DND-41 (cell line): ENCODE measurements at regions not wholly inside any gene's neighbourhood (a gene's known extent, or its start where the extent isn't known, plus 50 kb on each side); places are given as distances from the start of the nearest gene placed in this dataset.

Experiments
- ATAC-seq: fragments of 200-7000 bp; cut with Tn5 transposase; 3 replicates; pipeline ENCODE4 v1.9.1; 2021; ENCODE audit warnings: low read depth; ENCODE audit not compliant: insufficient read depth
- DNase-seq: peaks from one replicate; pipeline ENCODE4 v3.0.0-alpha.2; 2020
- H2AFZ ChIP-seq: 2 replicates; pipeline ENCODE4 v1.6.0; 2012; ENCODE audit warnings: low read depth, low read length
- H3K27ac ChIP-seq: 2 replicates; pipeline ENCODE4 v1.5.1; 2012; ENCODE audit warnings: low read length, inconsistent platforms
- H3K27me3 ChIP-seq: fragments of 200-600 bp; sonication (generic); 2 replicates; pipeline ENCODE4 v1.6.0; 2012; ENCODE audit warnings: low read length, mild to moderate bottlenecking, inconsistent platforms; ENCODE audit not compliant: insufficient read depth, poor library complexity
- H3K36me3 ChIP-seq: 2 replicates; pipeline ENCODE4 v1.5.1; 2012; ENCODE audit warnings: low read length, inconsistent platforms; ENCODE audit not compliant: insufficient read depth
- H3K4me1 ChIP-seq: 2 replicates; pipeline ENCODE4 v1.5.1; 2012; ENCODE audit warnings: mild to moderate bottlenecking, low read length; ENCODE audit not compliant: insufficient read depth
- H3K4me2 ChIP-seq: 2 replicates; pipeline ENCODE4 v1.6.0; 2012; ENCODE audit warnings: mild to moderate bottlenecking, moderate library complexity, low read length, inconsistent platforms; ENCODE audit not compliant: insufficient read depth
- H3K4me3 ChIP-seq, 2 experiments: fragments of 200-600 bp in 1 of 2; shearing (Covaris generic) in 1 of 2; 2 replicates each; pipeline ENCODE4 v1.5.1; 2012 to 2016; ENCODE audit warnings: inconsistent platforms in 2 of 2, low read length in 2 of 2, mild to moderate bottlenecking in 2 of 2, low read depth in 1 of 2, moderate library complexity in 1 of 2
- H3K79me2 ChIP-seq: 2 replicates; pipeline ENCODE4 v1.6.0; 2012; ENCODE audit warnings: low read length, inconsistent platforms; ENCODE audit not compliant: insufficient read depth
- H3K9ac ChIP-seq: 2 replicates; pipeline ENCODE4 v1.6.0; 2012; ENCODE audit warnings: low read depth, mild to moderate bottlenecking, inconsistent platforms, low read length, moderate library complexity
- H3K9me3 ChIP-seq: 2 replicates; pipeline ENCODE4 v1.5.1; 2012; ENCODE audit warnings: low read length, moderate library complexity, mild to moderate bottlenecking, inconsistent platforms; ENCODE audit not compliant: insufficient read depth, severe bottlenecking
- H4K20me1 ChIP-seq: 2 replicates; pipeline ENCODE4 v1.6.0; 2012; ENCODE audit warnings: low read length; ENCODE audit not compliant: insufficient read depth
- EZH2 ChIP-seq: IDR thresholded peaks from 3 replicates; pipeline ENCODE4 v1.6.1; 2012; ENCODE audit warnings: borderline replicate concordance, low read depth, mild to moderate bottlenecking, moderate library complexity, low read length, inconsistent platforms; ENCODE audit not compliant: severe bottlenecking
- TF ChIP-seq, protein P1 (sequence below): IDR thresholded peaks from 2 replicates; pipeline ENCODE4 v1.5.1; 2012; ENCODE audit warnings: borderline replicate concordance, low read length, moderate library complexity, mild to moderate bottlenecking; ENCODE audit not compliant: poor library complexity, severe bottlenecking; ENCODE audit errors: extremely low read depth

DNA sequence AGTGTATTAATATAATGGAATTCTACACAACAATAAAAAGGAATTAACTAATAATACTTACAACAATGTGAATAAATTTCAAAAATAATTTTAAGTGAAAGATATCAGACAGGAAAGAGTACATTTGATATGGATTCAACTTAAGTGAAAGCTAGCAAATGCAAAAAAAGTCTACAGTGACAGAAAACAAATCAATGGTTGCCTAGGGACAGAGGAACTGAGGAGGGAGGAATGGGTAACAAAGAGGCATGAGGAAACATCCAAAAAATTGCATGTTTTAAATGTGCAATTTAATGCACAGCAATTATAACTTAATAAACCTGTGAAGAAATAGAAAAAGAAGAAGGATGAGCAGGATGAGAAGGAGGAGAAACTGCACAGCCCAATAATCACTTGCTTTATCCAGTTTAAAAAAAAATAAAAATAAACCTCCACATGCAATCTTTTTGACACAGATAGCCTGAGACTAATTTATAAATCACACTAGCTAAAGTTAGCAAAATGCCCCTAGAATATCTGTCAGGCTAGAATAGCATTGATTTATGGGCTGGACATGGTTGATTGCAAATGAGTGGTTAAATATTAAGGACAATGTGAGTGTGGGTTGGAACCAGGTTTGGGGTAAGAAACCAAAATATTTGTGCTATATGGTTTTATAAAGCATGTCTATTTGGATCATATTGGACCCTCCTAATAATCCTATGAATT is 1089.1 kb downstream of the TRHDE start:
- no peak for ATAC-seq
- no peaks in the 10 kb centered on the region for H3K36me3 ChIP-seq
- no peak overlapping the region for H3K27ac ChIP-seq
- no peaks in the 10 kb centered on the region for H3K9me3 ChIP-seq
- TF ChIP-seq, protein P1, sequence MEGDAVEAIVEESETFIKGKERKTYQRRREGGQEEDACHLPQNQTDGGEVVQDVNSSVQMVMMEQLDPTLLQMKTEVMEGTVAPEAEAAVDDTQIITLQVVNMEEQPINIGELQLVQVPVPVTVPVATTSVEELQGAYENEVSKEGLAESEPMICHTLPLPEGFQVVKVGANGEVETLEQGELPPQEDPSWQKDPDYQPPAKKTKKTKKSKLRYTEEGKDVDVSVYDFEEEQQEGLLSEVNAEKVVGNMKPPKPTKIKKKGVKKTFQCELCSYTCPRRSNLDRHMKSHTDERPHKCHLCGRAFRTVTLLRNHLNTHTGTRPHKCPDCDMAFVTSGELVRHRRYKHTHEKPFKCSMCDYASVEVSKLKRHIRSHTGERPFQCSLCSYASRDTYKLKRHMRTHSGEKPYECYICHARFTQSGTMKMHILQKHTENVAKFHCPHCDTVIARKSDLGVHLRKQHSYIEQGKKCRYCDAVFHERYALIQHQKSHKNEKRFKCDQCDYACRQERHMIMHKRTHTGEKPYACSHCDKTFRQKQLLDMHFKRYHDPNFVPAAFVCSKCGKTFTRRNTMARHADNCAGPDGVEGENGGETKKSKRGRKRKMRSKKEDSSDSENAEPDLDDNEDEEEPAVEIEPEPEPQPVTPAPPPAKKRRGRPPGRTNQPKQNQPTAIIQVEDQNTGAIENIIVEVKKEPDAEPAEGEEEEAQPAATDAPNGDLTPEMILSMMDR, result no peak
- no peak for TF ChIP-seq EZH2
- H3K27me3 ChIP-seq, result no peaks in the 10 kb centered on the region
- H3K79me2 ChIP-seq, result no peaks in the 10 kb centered on the region
- H3K4me3 ChIP-seq, result no peak overlapping the region
- H4K20me1 ChIP-seq, result no peaks in the 10 kb centered on the region
- no peak overlapping the region for H2AFZ ChIP-seq
- no peaks in the 10 kb centered on the region for H3K4me1 ChIP-seq
- DNase-seq, result no peak
- H3K4me2 ChIP-seq, result no peak overlapping the region
- H3K9ac ChIP-seq, result no peak overlapping the region

GRCh38 chr12:73361864-73362230 is 1089.7 kb downstream of the TRHDE start:
- ATAC-seq (no peak), DNase-seq (no peak)
- Histone ChIP-seq H3K36me3 (no peaks in the 10 kb centered on the region), H4K20me1 (no peaks in the 10 kb centered on the region), H3K27me3 (no peaks in the 10 kb centered on the region), H2AFZ (no peak overlapping the region), H3K9ac (no peak overlapping the region), H3K79me2 (no peaks in the 10 kb centered on the region), H3K4me3 (no peak overlapping the region), H3K4me1 (no peaks in the 10 kb centered on the region), H3K4me2 (no peak overlapping the region), H3K9me3 (no peaks in the 10 kb centered on the region), H3K27ac (no peak overlapping the region)
- no peak for TF ChIP-seq EZH2
- TF ChIP-seq, protein P1, result no peak

DNA sequence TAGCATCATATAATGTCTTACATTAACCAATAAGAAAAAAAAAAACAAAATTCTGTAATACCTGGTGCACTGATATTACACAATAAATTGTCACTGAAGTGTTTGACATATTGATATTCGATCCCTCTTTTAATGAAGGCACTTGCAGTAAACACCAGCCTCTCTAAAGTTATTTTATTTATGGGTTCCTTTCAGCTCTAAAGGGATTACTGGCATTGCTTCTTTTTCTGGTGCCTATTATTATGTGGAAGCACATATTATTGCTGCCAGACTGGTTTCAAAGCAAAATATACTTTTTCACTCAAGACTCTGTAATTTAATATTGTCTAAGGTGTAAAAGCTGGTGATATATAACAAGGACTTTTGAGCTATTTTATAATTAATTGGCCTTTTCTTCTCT is 1090.5 kb downstream of the TRHDE start:
- Histone ChIP-seq H3K79me2 (no peaks in the 10 kb centered on the region), H3K4me2 (no peak overlapping the region), H3K9ac (no peak overlapping the region), H4K20me1 (no peaks in the 10 kb centered on the region), H3K4me1 (no peaks in the 10 kb centered on the region), H3K27me3 (no peaks in the 10 kb centered on the region), H3K9me3 (no peaks in the 10 kb centered on the region), H2AFZ (no peak overlapping the region), H3K4me3 (no peak overlapping the region), H3K36me3 (no peaks in the 10 kb centered on the region), H3K27ac (no peak overlapping the region)
- TF ChIP-seq EZH2, result no peak
- TF ChIP-seq, protein P1, result no peak
- DNase-seq (no peak), ATAC-seq (no peak)

DNA sequence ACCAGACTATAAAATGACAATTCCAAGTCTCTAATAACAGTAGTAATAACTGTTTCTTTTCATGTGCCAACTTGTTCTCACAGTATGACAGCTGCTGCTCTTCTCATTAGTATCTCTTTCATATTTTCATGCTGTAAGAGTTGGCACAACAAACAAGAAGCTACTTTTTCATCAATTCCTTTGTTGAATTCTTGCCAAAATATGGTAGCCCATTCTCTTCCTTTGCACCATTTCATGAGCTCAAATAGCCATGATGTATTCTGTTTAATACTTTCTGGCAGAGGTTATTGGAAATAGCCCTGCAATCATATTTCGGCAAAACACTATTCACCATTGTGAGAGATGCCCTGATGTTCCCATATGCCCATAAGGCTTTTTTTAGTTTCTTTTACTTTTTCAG is 1100.7 kb downstream of the TRHDE start:
- no peaks in the 10 kb centered on the region for H3K9me3 ChIP-seq
- no peaks in the 10 kb centered on the region for H3K36me3 ChIP-seq
- no peak overlapping the region for H3K4me3 ChIP-seq
- no peaks in the 10 kb centered on the region for H4K20me1 ChIP-seq
- H3K9ac ChIP-seq, result no peak overlapping the region
- no peak overlapping the region for H3K27ac ChIP-seq
- ATAC-seq (no peak), DNase-seq (no peak)
- H3K27me3 ChIP-seq, result no peaks in the 10 kb centered on the region
- no peak overlapping the region for H2AFZ ChIP-seq
- no peak overlapping the region for H3K4me2 ChIP-seq
- H3K4me1 ChIP-seq, result no peaks in the 10 kb centered on the region
- H3K79me2 ChIP-seq, result no peaks in the 10 kb centered on the region
- TF ChIP-seq, protein P1, result no peak
- TF ChIP-seq EZH2, result no peak
